Loucy (cell line): ENCODE measurements at regions not wholly inside any gene's neighbourhood (a gene's known extent, or its start where the extent isn't known, plus 50 kb on each side); places are given as distances from the start of the nearest gene placed in this dataset.

Source experiments
- H2AFZ ChIP-seq: fragments of 200-600 bp; sonication (generic); 2 replicates; pipeline ENCODE4 v1.6.0; 2016; ENCODE audit warnings: antibody characterized with exemption, mild to moderate bottlenecking, low read length, moderate library complexity
- H3F3A ChIP-seq: fragments of 200-600 bp; 2 replicates; pipeline ENCODE4 v1.6.0; 2016; ENCODE audit warnings: antibody characterized with exemption, low read depth, mild to moderate bottlenecking
- H3K27me3 ChIP-seq: fragments of 200-600 bp; sonication (generic); 2 replicates; pipeline ENCODE4 v1.6.1; 2014; ENCODE audit warnings: low read length, mild to moderate bottlenecking; ENCODE audit not compliant: insufficient read depth, poor library complexity, severe bottlenecking
- H3K36me3 ChIP-seq: fragments of 200-600 bp; sonication (generic); 2 replicates; pipeline ENCODE4 v1.6.1; 2016; ENCODE audit warnings: low read length; ENCODE audit not compliant: insufficient read depth
- H3K4me1 ChIP-seq: fragments of 200-600 bp; sonication (generic); 2 replicates; pipeline ENCODE4 v1.5.1; 2014; ENCODE audit warnings: low read length, mild to moderate bottlenecking; ENCODE audit not compliant: insufficient read depth, poor library complexity, severe bottlenecking
- H3K4me2 ChIP-seq: fragments of 200-600 bp; sonication (generic); 2 replicates; pipeline ENCODE4 v1.6.0; 2014; ENCODE audit warnings: antibody characterized with exemption, low read length, low read depth, mild to moderate bottlenecking; ENCODE audit not compliant: poor library complexity, severe bottlenecking
- H3K4me3 ChIP-seq: fragments of 200-600 bp; sonication (generic); 2 replicates; pipeline ENCODE4 v1.5.1; 2014; ENCODE audit warnings: low read length, mild to moderate bottlenecking, mixed read lengths; ENCODE audit not compliant: poor library complexity, severe bottlenecking
- H3K79me2 ChIP-seq: fragments of 200-600 bp; sonication (generic); 2 replicates; pipeline ENCODE4 v1.6.1; 2014; ENCODE audit warnings: low read length; ENCODE audit not compliant: insufficient read depth
- H3K9ac ChIP-seq: fragments of 200-600 bp; sonication (generic); 2 replicates; pipeline ENCODE4 v1.6.0; 2014; ENCODE audit warnings: mild to moderate bottlenecking, low read depth, low read length, moderate library complexity; ENCODE audit not compliant: poor library complexity, severe bottlenecking
- H3K9me2 ChIP-seq: fragments of 200-600 bp; sonication (generic); replicated peaks from 2 replicates; pipeline ENCODE4 v1.6.1; 2016; ENCODE audit warnings: low read depth, low read length, mixed read lengths
- H3K9me3 ChIP-seq: fragments of 200-600 bp; sonication (generic); 2 replicates; pipeline ENCODE4 v1.6.1; 2014; ENCODE audit warnings: mild to moderate bottlenecking, antibody characterized with exemption, low read length, low read depth; ENCODE audit not compliant: insufficient read depth
- H4K20me1 ChIP-seq: fragments of 200-600 bp; sonication (generic); 2 replicates; pipeline ENCODE4 v1.6.0; 2014; ENCODE audit warnings: antibody characterized with exemption, low read length, mild to moderate bottlenecking; ENCODE audit not compliant: insufficient read depth, poor library complexity, severe bottlenecking
- CTCF ChIP-seq: fragments of 200-600 bp; sonication (generic); conservative IDR thresholded peaks from 2 replicates; pipeline ENCODE4 v1.5.1; 2014; ENCODE audit warnings: mild to moderate bottlenecking, antibody characterized with exemption, low read length
- EZH2phosphoT487 ChIP-seq: fragments of 200-600 bp; IDR thresholded peaks from 2 replicates; pipeline ENCODE4 v1.6.1; 2018; ENCODE audit warnings: antibody characterized with exemption, mild to moderate bottlenecking, moderate library complexity, borderline replicate concordance

- Histone ChIP-seq H3K27me3 (no peaks in the 10 kb centered on the region), H3K79me2 (no peaks in the 10 kb centered on the region), H3K4me1 (no peaks in the 10 kb centered on the region), H3K9me3 (peaks cover 2% of the 10 kb centered on the region; the same call in 1 of the 2 replicates), H2AFZ (no peak overlapping the region), H3F3A (no peaks in the 10 kb centered on the region), H3K36me3 (no peaks in the 10 kb centered on the region), H3K4me3 (no peak overlapping the region), H3K4me2 (no peak overlapping the region), H4K20me1 (no peaks in the 10 kb centered on the region), H3K9ac (no peak overlapping the region), H3K9me2 (no peaks in the 10 kb centered on the region)
- TF ChIP-seq EZH2phosphoT487: no peak
- no peak for TF ChIP-seq CTCF
Measured at GRCh38 chr1:113211467-113211866, 138.5 kb downstream of the LRIG2 start.

GRCh38 chr1:113215015-113215414 lies 142.0 kb downstream of the LRIG2 start:
- Histone ChIP-seq H3K79me2 (no peaks in the 10 kb centered on the region), H3K36me3 (no peaks in the 10 kb centered on the region), H3K4me2 (no peak overlapping the region), H3F3A (no peaks in the 10 kb centered on the region), H3K4me1 (peaks cover 12% of the 10 kb centered on the region), H3K4me3 (no peak overlapping the region), H2AFZ (no peak overlapping the region), H4K20me1 (no peaks in the 10 kb centered on the region), H3K27me3 (no peaks in the 10 kb centered on the region), H3K9ac (no peak overlapping the region), H3K9me2 (no peaks in the 10 kb centered on the region), H3K9me3 (peaks cover 2% of the 10 kb centered on the region; the same call in 1 of the 2 replicates)
- TF ChIP-seq EZH2phosphoT487 (no peak), CTCF (no peak)

GRCh38 chr1:113216664-113217063 lies 143.7 kb downstream of the LRIG2 start:
- no peaks in the 10 kb centered on the region for H3F3A ChIP-seq
- no peaks in the 10 kb centered on the region for H4K20me1 ChIP-seq
- no peaks in the 10 kb centered on the region for H3K27me3 ChIP-seq
- peaks cover 12% of the 10 kb centered on the region for H3K4me1 ChIP-seq
- H3K4me2 ChIP-seq: no peak overlapping the region
- H3K36me3 ChIP-seq: no peaks in the 10 kb centered on the region
- TF ChIP-seq EZH2phosphoT487: no peak
- TF ChIP-seq CTCF: no peak
- no peaks in the 10 kb centered on the region for H3K79me2 ChIP-seq
- no peak overlapping the region for H3K9ac ChIP-seq
- H3K9me3 ChIP-seq: peaks cover 2% of the 10 kb centered on the region; the same call in 1 of the 2 replicates
- H3K4me3 ChIP-seq: no peak overlapping the region
- H2AFZ ChIP-seq: no peak overlapping the region
- H3K9me2 ChIP-seq: no peaks in the 10 kb centered on the region
